ENCODE measurements at regions not wholly inside any gene's neighbourhood (a gene's known extent, or its start where the extent isn't known, plus 50 kb on each side); places are given as distances from the start of the nearest gene placed in this dataset.

GRCh38 chr18:45156946-45157345 lies 458.3 kb upstream of the SLC14A2 start:
- Mint-ChIP-seq H3K4me1 (peaks cover 7% of the 10 kb centered on the region), H3K4me3 (no peak overlapping the region), H3K27ac (peak overlapping the region; percentile 55 to 76 (median 73)), H3K36me3 (ENCODE audit: low read depth) (no peaks in the 10 kb centered on the region), H3K27me3 (ENCODE audit: low read depth) (no peaks in the 10 kb centered on the region), H3K9me3 (no peaks in the 10 kb centered on the region)
- TF ChIP-seq, protein P1, sequence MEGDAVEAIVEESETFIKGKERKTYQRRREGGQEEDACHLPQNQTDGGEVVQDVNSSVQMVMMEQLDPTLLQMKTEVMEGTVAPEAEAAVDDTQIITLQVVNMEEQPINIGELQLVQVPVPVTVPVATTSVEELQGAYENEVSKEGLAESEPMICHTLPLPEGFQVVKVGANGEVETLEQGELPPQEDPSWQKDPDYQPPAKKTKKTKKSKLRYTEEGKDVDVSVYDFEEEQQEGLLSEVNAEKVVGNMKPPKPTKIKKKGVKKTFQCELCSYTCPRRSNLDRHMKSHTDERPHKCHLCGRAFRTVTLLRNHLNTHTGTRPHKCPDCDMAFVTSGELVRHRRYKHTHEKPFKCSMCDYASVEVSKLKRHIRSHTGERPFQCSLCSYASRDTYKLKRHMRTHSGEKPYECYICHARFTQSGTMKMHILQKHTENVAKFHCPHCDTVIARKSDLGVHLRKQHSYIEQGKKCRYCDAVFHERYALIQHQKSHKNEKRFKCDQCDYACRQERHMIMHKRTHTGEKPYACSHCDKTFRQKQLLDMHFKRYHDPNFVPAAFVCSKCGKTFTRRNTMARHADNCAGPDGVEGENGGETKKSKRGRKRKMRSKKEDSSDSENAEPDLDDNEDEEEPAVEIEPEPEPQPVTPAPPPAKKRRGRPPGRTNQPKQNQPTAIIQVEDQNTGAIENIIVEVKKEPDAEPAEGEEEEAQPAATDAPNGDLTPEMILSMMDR (IDR thresholded peaks at IDR 0.05; ENCODE audit: unreplicated experiment in 3 of 3) = no peak

DNA sequence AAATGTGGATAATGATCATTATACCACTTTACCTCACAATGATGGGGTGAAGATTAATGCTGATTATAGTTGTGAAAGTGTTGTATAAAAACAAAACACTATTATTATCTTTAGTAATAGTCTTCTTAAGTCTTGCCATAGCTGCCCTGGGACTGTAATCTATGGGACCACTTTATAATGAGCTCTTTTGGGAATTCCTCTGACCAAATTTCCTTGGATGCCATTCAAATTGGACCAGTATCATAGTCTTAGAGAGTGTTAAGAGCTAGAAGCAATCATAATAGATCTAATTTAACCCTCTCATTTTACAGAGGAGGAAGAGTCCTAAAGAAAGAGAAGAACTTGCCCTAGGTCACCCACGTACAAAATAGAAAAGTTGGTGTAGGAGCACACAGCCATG lies 457.7 kb upstream of the SLC14A2 start:
- Mint-ChIP-seq H3K4me1 (peaks cover 7% of the 10 kb centered on the region), H3K27me3 (ENCODE audit: low read depth) (no peaks in the 10 kb centered on the region), H3K36me3 (ENCODE audit: low read depth) (no peaks in the 10 kb centered on the region), H3K9me3 (no peaks in the 10 kb centered on the region), H3K27ac (peak overlapping the region in 1 of 3 experiments; percentile 76), H3K4me3 (no peak overlapping the region)
- TF ChIP-seq, protein P1 (IDR thresholded peaks at IDR 0.05; ENCODE audit: unreplicated experiment in 3 of 3) = no peak

GRCh38 chr18:45161850-45162249 lies 453.4 kb upstream of the SLC14A2 start:
- no peak overlapping the region for H3K27ac Mint-ChIP-seq
- no peak overlapping the region for H3K4me3 Mint-ChIP-seq
- H3K27me3 Mint-ChIP-seq (ENCODE audit: low read depth) = no peaks in the 10 kb centered on the region
- no peaks in the 10 kb centered on the region for H3K9me3 Mint-ChIP-seq
- TF ChIP-seq, protein P1 (IDR thresholded peaks at IDR 0.05; ENCODE audit: unreplicated experiment in 3 of 3) = no peak
- H3K4me1 Mint-ChIP-seq = peaks cover 34% of the 10 kb centered on the region
- H3K36me3 Mint-ChIP-seq (ENCODE audit: low read depth) = no peaks in the 10 kb centered on the region

GRCh38 chr18:45163871-45164270 lies 451.4 kb upstream of the SLC14A2 start:
- no peaks in the 10 kb centered on the region for H3K9me3 Mint-ChIP-seq
- H3K36me3 Mint-ChIP-seq (ENCODE audit: low read depth) = no peaks in the 10 kb centered on the region
- TF ChIP-seq, protein P1 (IDR thresholded peaks at IDR 0.05; ENCODE audit: unreplicated experiment in 3 of 3) = no peak
- no peak overlapping the region for H3K4me3 Mint-ChIP-seq
- H3K4me1 Mint-ChIP-seq = peaks cover 40% of the 10 kb centered on the region
- H3K27me3 Mint-ChIP-seq (ENCODE audit: low read depth) = no peaks in the 10 kb centered on the region
- peak overlapping the region in 2 of 3 experiments; percentile 34 to 49 for H3K27ac Mint-ChIP-seq

DNA sequence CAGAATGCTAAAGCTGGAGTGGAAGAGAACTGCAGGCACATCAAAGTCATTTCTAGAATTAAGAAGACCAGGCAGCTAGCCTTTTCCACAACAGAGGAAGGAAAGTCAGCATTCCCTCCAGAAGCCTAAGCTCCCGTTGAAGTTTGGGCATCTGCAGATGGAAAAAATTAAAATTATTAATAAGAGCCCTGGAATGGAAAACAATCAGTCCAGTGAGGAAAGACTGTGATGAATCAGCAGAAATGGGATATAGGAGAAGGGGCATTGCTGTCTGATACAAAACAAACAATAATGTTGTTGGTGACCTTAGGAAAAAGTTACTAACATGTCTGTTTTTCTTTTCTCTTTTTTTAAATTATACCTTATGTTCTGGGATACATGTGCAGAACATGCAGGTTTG lies 450.7 kb upstream of the SLC14A2 start:
- peak overlapping the region in 2 of 3 experiments; percentile 34 to 49 for H3K27ac Mint-ChIP-seq
- no peak overlapping the region for H3K4me3 Mint-ChIP-seq
- no peaks in the 10 kb centered on the region for H3K9me3 Mint-ChIP-seq
- H3K27me3 Mint-ChIP-seq (ENCODE audit: low read depth) = no peaks in the 10 kb centered on the region
- H3K4me1 Mint-ChIP-seq = peaks cover 40% of the 10 kb centered on the region
- TF ChIP-seq, protein P1 (IDR thresholded peaks at IDR 0.05; ENCODE audit: unreplicated experiment in 3 of 3) = no peak
- no peaks in the 10 kb centered on the region for H3K36me3 Mint-ChIP-seq (ENCODE audit: low read depth)

GRCh38 chr18:45165176-45165713 lies 450.0 kb upstream of the SLC14A2 start:
- no peaks in the 10 kb centered on the region for H3K27me3 Mint-ChIP-seq (ENCODE audit: low read depth)
- H3K4me1 Mint-ChIP-seq = peaks cover 45% of the 10 kb centered on the region
- H3K9me3 Mint-ChIP-seq = no peaks in the 10 kb centered on the region
- TF ChIP-seq, protein P1 (IDR thresholded peaks at IDR 0.05; ENCODE audit: unreplicated experiment in 3 of 3) = no peak
- H3K4me3 Mint-ChIP-seq = no peak overlapping the region
- no peaks in the 10 kb centered on the region for H3K36me3 Mint-ChIP-seq (ENCODE audit: low read depth)
- peak overlapping the region in 2 of 3 experiments; percentile 34 to 61 for H3K27ac Mint-ChIP-seq

All from nephron (organoid).